ENCODE measurements at regions not wholly inside any gene's neighbourhood (a gene's known extent, or its start where the extent isn't known, plus 50 kb on each side); places are given as distances from the start of the nearest gene placed in this dataset.

- peak; percentile 61 for DNase-seq
Observed at GRCh38 chr22:34588871-34589545, 476.9 kb upstream of the ISX start.

GRCh38 chr22:34592123-34592740 is 473.7 kb upstream of the ISX start:
- no peak for DNase-seq
- no peak overlapping the region for H3K27ac ChIP-seq (ENCODE audit: low read depth, low read length)
- H3K4me1 ChIP-seq (ENCODE audit: control insufficient read depth, insufficient read depth, low read length): peaks cover 6% of the 10 kb centered on the region
- Mint-ChIP-seq H3K27me3 (ENCODE audit: insufficient read depth) (no peaks in the 10 kb centered on the region), H3K27ac (no peak overlapping the region), H3K36me3 (ENCODE audit: low read depth) (no peaks in the 10 kb centered on the region), H3K4me3 (no peak overlapping the region), H3K4me1 (peaks cover 16% of the 10 kb centered on the region), H3K9me3 (no peaks in the 10 kb centered on the region)
- no peaks in the 10 kb centered on the region for H3K9me3 ChIP-seq (ENCODE audit: control insufficient read depth, low read length)
- WGBS, 2 experiments (ENCODE audit: insufficient coverage in 1 of 2, insufficient read length in 1 of 2): 75 to 84% methylated on average over 2 to 3 of the region's 3 CpGs
- no peak for TF ChIP-seq CTCF (conservative IDR thresholded peaks at IDR 0.05)
- no peaks in the 10 kb centered on the region for H3K36me3 ChIP-seq (ENCODE audit: control insufficient read depth, insufficient read depth, low read length)
- H3K4me3 ChIP-seq (ENCODE audit: low read length): no peak overlapping the region
- no peaks in the 10 kb centered on the region for H3K27me3 ChIP-seq (ENCODE audit: control insufficient read depth, insufficient read depth, low read length, poor library complexity, severe bottlenecking)
- no peak overlapping the region for H3K9ac ChIP-seq (ENCODE audit: extremely low read depth, low read length, poor library complexity, severe bottlenecking)

More at GRCh38 chr22:34588871-34589545, 476.9 kb upstream of the ISX start:
- Mint-ChIP-seq H3K36me3 (ENCODE audit: low read depth) (no peaks in the 10 kb centered on the region), H3K27me3 (ENCODE audit: insufficient read depth) (no peaks in the 10 kb centered on the region), H3K27ac (no peak overlapping the region), H3K9me3 (no peaks in the 10 kb centered on the region), H3K4me3 (no peak overlapping the region), H3K4me1 (peaks cover 33% of the 10 kb centered on the region)
- H3K27ac ChIP-seq (ENCODE audit: low read depth, low read length): no peak overlapping the region
- H3K4me3 ChIP-seq (ENCODE audit: low read length): no peak overlapping the region
- peaks cover 17% of the 10 kb centered on the region for H3K4me1 ChIP-seq (ENCODE audit: control insufficient read depth, insufficient read depth, low read length)
- 90 to 97% methylated on average over 6 to 25 of the region's 26 CpGs for WGBS, 2 experiments (ENCODE audit: insufficient coverage in 1 of 2, insufficient read length in 1 of 2)
- no peak overlapping the region for H3K9ac ChIP-seq (ENCODE audit: extremely low read depth, low read length, poor library complexity, severe bottlenecking)
- TF ChIP-seq CTCF (conservative IDR thresholded peaks at IDR 0.05): no peak
- H3K36me3 ChIP-seq (ENCODE audit: control insufficient read depth, insufficient read depth, low read length): no peaks in the 10 kb centered on the region
- no peaks in the 10 kb centered on the region for H3K9me3 ChIP-seq (ENCODE audit: control insufficient read depth, low read length)
- no peaks in the 10 kb centered on the region for H3K27me3 ChIP-seq (ENCODE audit: control insufficient read depth, insufficient read depth, low read length, poor library complexity, severe bottlenecking)

GRCh38 chr22:34599567-34599966 is 466.4 kb upstream of the ISX start:
- Mint-ChIP-seq H3K4me3 (no peak overlapping the region), H3K9me3 (no peaks in the 10 kb centered on the region), H3K36me3 (ENCODE audit: low read depth) (no peaks in the 10 kb centered on the region), H3K27me3 (ENCODE audit: insufficient read depth) (peaks cover 7% of the 10 kb centered on the region), H3K4me1 (peaks cover 5% of the 10 kb centered on the region), H3K27ac (no peak overlapping the region)
- Histone ChIP-seq H3K27ac (ENCODE audit: low read depth, low read length) (no peak overlapping the region), H3K9ac (ENCODE audit: extremely low read depth, low read length, poor library complexity, severe bottlenecking) (no peak overlapping the region), H3K4me1 (ENCODE audit: control insufficient read depth, insufficient read depth, low read length) (peaks cover 2% of the 10 kb centered on the region), H3K27me3 (ENCODE audit: control insufficient read depth, insufficient read depth, low read length, poor library complexity, severe bottlenecking) (no peaks in the 10 kb centered on the region), H3K4me3 (ENCODE audit: low read length) (no peak overlapping the region), H3K9me3 (ENCODE audit: control insufficient read depth, low read length) (no peaks in the 10 kb centered on the region), H3K36me3 (ENCODE audit: control insufficient read depth, insufficient read depth, low read length) (no peaks in the 10 kb centered on the region)
- no peak for DNase-seq
- no peak for TF ChIP-seq CTCF (conservative IDR thresholded peaks at IDR 0.05)
- 88% methylated on average over 1 of the region's 1 CpG; no CpG with 5 or more reads in 1 of the 2 experiments for WGBS, 2 experiments (ENCODE audit: insufficient coverage in 1 of 2, insufficient read length in 1 of 2)
